ENCODE measurements at regions not wholly inside any gene's neighbourhood (a gene's known extent, or its start where the extent isn't known, plus 50 kb on each side); places are given as distances from the start of the nearest gene placed in this dataset.

DNA sequence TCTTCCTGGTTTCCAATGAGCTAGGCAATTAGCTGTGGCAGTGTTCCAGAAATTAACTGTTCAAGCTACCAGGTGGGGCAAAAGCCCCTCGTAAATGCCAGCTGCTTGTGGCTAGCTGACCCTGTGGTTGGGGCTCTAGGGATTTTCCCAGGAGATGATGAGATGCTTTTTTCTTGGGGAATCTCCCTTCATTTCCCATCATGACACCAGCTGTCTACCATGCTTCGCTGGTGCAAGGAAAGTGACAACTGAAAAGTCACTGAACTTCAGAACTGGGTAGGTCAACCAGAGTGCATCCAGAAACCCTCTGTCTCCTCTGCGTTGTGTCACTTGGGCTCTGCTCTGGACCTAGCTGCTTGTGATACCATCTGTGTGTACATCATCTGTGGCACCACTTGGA lies 386.5 kb upstream of the DCC start:
- WGBS: 59% methylated on average over 3 of the region's 3 CpGs
- Histone ChIP-seq H3K27me3 (no peaks in the 10 kb centered on the region), H3K36me3 (no peaks in the 10 kb centered on the region), H3K27ac (replicated peaks in 1 of 4) (no peak overlapping the region), H3K9me3 (no peaks in the 10 kb centered on the region), H3K4me3 (no peak overlapping the region), H3K4me1 (no peaks in the 10 kb centered on the region)
- intact Hi-C loops (cut with DNase I): no loop called here
- TF ChIP-seq POLR2AphosphoS5 (IDR thresholded peaks at IDR 0.05): no peak
- no peak for DNase-seq (ENCODE audit: extremely low spot score)

DNA sequence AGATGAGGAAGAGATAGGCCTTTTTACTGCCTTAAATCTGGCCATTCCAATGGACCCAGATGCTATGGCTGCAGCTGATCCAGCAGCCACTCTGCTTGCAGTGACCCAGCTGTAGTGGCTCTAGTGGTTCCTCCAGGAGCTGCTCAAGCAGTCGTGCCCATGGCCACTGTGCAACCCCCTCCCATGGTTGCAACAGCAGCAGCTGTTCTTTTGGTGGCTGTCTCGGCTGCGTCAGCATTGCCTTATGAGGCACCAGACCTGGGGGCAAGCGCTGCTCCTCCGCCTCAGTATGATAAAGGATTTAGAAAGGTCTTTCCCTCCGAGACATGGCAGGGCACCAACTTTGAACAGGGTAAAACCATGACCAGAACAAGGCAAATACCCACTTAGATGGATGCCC lies 384.9 kb upstream of the DCC start:
- no peak overlapping the region for H3K27ac ChIP-seq (replicated peaks in 1 of 4)
- no CpG with 5 or more reads among the region's 6 CpGs for WGBS
- no peak for TF ChIP-seq POLR2AphosphoS5 (IDR thresholded peaks at IDR 0.05)
- TF ChIP-seq POLR2A (IDR thresholded peaks at IDR 0.05; ENCODE audit: low read depth): no peak
- TF ChIP-seq, protein P1, sequence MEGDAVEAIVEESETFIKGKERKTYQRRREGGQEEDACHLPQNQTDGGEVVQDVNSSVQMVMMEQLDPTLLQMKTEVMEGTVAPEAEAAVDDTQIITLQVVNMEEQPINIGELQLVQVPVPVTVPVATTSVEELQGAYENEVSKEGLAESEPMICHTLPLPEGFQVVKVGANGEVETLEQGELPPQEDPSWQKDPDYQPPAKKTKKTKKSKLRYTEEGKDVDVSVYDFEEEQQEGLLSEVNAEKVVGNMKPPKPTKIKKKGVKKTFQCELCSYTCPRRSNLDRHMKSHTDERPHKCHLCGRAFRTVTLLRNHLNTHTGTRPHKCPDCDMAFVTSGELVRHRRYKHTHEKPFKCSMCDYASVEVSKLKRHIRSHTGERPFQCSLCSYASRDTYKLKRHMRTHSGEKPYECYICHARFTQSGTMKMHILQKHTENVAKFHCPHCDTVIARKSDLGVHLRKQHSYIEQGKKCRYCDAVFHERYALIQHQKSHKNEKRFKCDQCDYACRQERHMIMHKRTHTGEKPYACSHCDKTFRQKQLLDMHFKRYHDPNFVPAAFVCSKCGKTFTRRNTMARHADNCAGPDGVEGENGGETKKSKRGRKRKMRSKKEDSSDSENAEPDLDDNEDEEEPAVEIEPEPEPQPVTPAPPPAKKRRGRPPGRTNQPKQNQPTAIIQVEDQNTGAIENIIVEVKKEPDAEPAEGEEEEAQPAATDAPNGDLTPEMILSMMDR (IDR thresholded peaks at IDR 0.05): no peak
- TF ChIP-seq EP300 (IDR thresholded peaks at IDR 0.05): no peak
- H3K4me1 ChIP-seq: no peaks in the 10 kb centered on the region
- H3K4me3 ChIP-seq: no peak overlapping the region
- H3K9me3 ChIP-seq: no peaks in the 10 kb centered on the region
- H3K27me3 ChIP-seq: no peaks in the 10 kb centered on the region
- intact Hi-C loops (cut with DNase I): no loop called here
- H3K36me3 ChIP-seq: no peaks in the 10 kb centered on the region
- no peak for DNase-seq (ENCODE audit: extremely low spot score)

DNA sequence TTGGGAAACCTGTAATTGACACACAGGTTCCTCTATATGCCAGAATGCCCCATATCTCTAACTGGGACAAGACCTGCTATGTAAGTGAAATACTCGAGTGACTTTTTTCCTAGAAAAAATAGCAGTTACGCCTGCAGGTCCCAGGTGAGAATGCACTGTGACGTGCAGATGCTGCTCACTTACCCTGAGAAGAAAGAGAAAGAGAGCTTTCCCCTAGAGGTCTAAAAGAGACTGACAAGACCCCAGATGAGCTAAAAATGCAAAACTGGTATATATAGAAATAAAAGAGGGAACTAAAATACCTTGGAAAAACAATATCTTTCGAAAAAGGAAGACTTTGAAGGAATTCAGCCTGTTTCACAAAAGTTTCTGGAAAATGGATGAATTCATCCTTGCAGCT lies 383.0 kb upstream of the DCC start:
- no peak overlapping the region for H3K4me3 ChIP-seq
- intact Hi-C loops (cut with DNase I): no loop called here
- H3K36me3 ChIP-seq: no peaks in the 10 kb centered on the region
- no peaks in the 10 kb centered on the region for H3K27me3 ChIP-seq
- H3K27ac ChIP-seq (replicated peaks in 1 of 4): no peak overlapping the region
- H3K9me3 ChIP-seq: no peaks in the 10 kb centered on the region
- 86% methylated on average over 4 of the region's 4 CpGs for WGBS
- no peaks in the 10 kb centered on the region for H3K4me1 ChIP-seq
- DNase-seq (ENCODE audit: extremely low spot score): no peak
- TF ChIP-seq EP300 (IDR thresholded peaks at IDR 0.05) (no peak), POLR2A (IDR thresholded peaks at IDR 0.05; ENCODE audit: low read depth) (no peak), POLR2AphosphoS5 (IDR thresholded peaks at IDR 0.05) (no peak)
- TF ChIP-seq, protein P1 (IDR thresholded peaks at IDR 0.05): no peak

DNA sequence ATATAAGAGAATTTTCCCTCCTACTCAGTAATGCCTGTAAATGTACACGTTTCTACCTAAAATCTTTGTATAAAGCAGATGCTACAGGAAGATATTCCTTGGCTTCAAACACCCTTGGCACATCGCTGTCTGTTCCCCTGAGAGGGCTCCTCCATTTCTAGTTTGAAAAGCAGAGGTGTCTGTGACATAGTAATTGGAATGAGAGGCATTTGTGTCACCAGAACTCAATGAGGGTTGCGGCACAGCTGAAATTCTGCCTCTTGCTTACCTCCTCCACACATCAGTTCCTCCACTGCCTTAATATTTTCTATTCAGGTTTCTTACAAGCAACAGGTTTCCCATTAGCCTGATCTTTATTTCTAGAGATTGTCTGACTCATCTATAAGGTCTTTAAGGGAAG lies 359.9 kb upstream of the DCC start:
- 47% methylated on average over 3 of the region's 3 CpGs for WGBS
- H3K4me3 ChIP-seq: no peak overlapping the region
- no peak for DNase-seq (ENCODE audit: extremely low spot score)
- H3K27me3 ChIP-seq: no peaks in the 10 kb centered on the region
- no peaks in the 10 kb centered on the region for H3K9me3 ChIP-seq
- intact Hi-C loops (cut with DNase I): no loop called here
- H3K4me1 ChIP-seq: no peaks in the 10 kb centered on the region
- H3K36me3 ChIP-seq: no peaks in the 10 kb centered on the region
- TF ChIP-seq, protein P1 (IDR thresholded peaks at IDR 0.05): no peak
- TF ChIP-seq EP300 (IDR thresholded peaks at IDR 0.05) (no peak), POLR2AphosphoS5 (IDR thresholded peaks at IDR 0.05) (no peak), POLR2A (IDR thresholded peaks at IDR 0.05; ENCODE audit: low read depth) (no peak)
- H3K27ac ChIP-seq (replicated peaks in 1 of 4): no peak overlapping the region

DNA sequence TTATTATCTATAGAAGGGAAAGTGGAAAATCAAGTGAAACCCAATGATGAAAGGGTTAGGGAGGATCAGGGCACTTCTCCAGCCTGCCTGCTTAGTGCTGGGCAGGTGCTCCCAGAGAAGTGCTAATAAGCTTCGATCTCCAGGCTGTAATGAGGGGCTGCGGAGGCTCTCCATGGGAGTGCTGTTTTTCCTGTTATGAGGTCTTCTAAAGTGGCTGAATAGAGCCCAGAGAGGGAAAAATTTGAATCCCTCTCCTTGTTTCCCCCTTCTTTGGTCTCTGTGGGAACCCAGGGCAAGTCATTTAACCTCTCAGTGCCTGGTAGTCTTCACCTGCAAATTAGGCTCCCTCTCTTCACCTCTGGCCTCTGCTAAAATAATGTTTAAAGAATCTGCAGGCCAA lies 351.7 kb upstream of the DCC start:
- 39% methylated on average over 2 of the region's 2 CpGs for WGBS
- Histone ChIP-seq H3K27ac (replicated peaks in 1 of 4) (no peak overlapping the region), H3K36me3 (no peaks in the 10 kb centered on the region), H3K4me3 (no peak overlapping the region), H3K4me1 (no peaks in the 10 kb centered on the region), H3K9me3 (no peaks in the 10 kb centered on the region), H3K27me3 (no peaks in the 10 kb centered on the region)
- TF ChIP-seq EP300 (IDR thresholded peaks at IDR 0.05): no peak
- TF ChIP-seq, protein P1 (IDR thresholded peaks at IDR 0.05): no peak
- no peak for TF ChIP-seq POLR2AphosphoS5 (IDR thresholded peaks at IDR 0.05)
- no peak for TF ChIP-seq POLR2A (IDR thresholded peaks at IDR 0.05; ENCODE audit: low read depth)
- no peak for DNase-seq (ENCODE audit: extremely low spot score)
- intact Hi-C loops (cut with DNase I): no loop called here

Data from esophagus muscularis mucosa (tissue), 4 donors.